ENCODE measurements at regions not wholly inside any gene's neighbourhood (a gene's known extent, or its start where the extent isn't known, plus 50 kb on each side); places are given as distances from the start of the nearest gene placed in this dataset.

GRCh38 chr5:118195211-118195610 lies 793.1 kb downstream of the DTWD2 start:
- no peaks in the 10 kb centered on the region for H3K36me3 Mint-ChIP-seq
- H3K9me3 Mint-ChIP-seq (ENCODE audit: low read depth) = peaks cover 4% of the 10 kb centered on the region
- no peak overlapping the region for H3K27ac Mint-ChIP-seq
- no peaks in the 10 kb centered on the region for H3K4me1 Mint-ChIP-seq (ENCODE audit: low read depth)
- no peaks in the 10 kb centered on the region for H3K27me3 Mint-ChIP-seq
- no peak overlapping the region for H3K4me3 Mint-ChIP-seq

GRCh38 chr5:118193194-118193905 lies 795.0 kb downstream of the DTWD2 start:
- Mint-ChIP-seq H3K9me3 (ENCODE audit: low read depth) (no peaks in the 10 kb centered on the region), H3K27ac (no peak overlapping the region), H3K4me3 (no peak overlapping the region), H3K27me3 (no peaks in the 10 kb centered on the region), H3K36me3 (no peaks in the 10 kb centered on the region), H3K4me1 (ENCODE audit: low read depth) (no peaks in the 10 kb centered on the region)

- Mint-ChIP-seq H3K36me3 (no peaks in the 10 kb centered on the region), H3K4me3 (no peak overlapping the region), H3K27me3 (no peaks in the 10 kb centered on the region), H3K27ac (no peak overlapping the region), H3K4me1 (ENCODE audit: low read depth) (no peaks in the 10 kb centered on the region), H3K9me3 (ENCODE audit: low read depth) (peaks cover 4% of the 10 kb centered on the region)
Measured at GRCh38 chr5:118185018-118185417, 803.3 kb downstream of the DTWD2 start.

- Mint-ChIP-seq H3K9me3 (ENCODE audit: low read depth) (no peaks in the 10 kb centered on the region), H3K27me3 (no peaks in the 10 kb centered on the region), H3K4me3 (no peak overlapping the region), H3K4me1 (ENCODE audit: low read depth) (no peaks in the 10 kb centered on the region), H3K27ac (no peak overlapping the region), H3K36me3 (no peaks in the 10 kb centered on the region)
Measured at GRCh38 chr5:118176146-118176545, 812.2 kb downstream of the DTWD2 start.

- Mint-ChIP-seq H3K36me3 (no peaks in the 10 kb centered on the region), H3K4me1 (ENCODE audit: low read depth) (no peaks in the 10 kb centered on the region), H3K4me3 (no peak overlapping the region), H3K9me3 (ENCODE audit: low read depth) (no peaks in the 10 kb centered on the region), H3K27ac (no peak overlapping the region), H3K27me3 (no peaks in the 10 kb centered on the region)
Measured at GRCh38 chr5:118174671-118175070, 813.7 kb downstream of the DTWD2 start.

GRCh38 chr5:118173340-118173739 lies 815.0 kb downstream of the DTWD2 start:
- H3K27me3 Mint-ChIP-seq = no peaks in the 10 kb centered on the region
- H3K36me3 Mint-ChIP-seq = no peaks in the 10 kb centered on the region
- no peaks in the 10 kb centered on the region for H3K4me1 Mint-ChIP-seq (ENCODE audit: low read depth)
- no peaks in the 10 kb centered on the region for H3K9me3 Mint-ChIP-seq (ENCODE audit: low read depth)
- no peak overlapping the region for H3K4me3 Mint-ChIP-seq
- no peak overlapping the region for H3K27ac Mint-ChIP-seq

- no peaks in the 10 kb centered on the region for H3K36me3 Mint-ChIP-seq
- no peak overlapping the region for H3K4me3 Mint-ChIP-seq
- H3K27me3 Mint-ChIP-seq = no peaks in the 10 kb centered on the region
- no peaks in the 10 kb centered on the region for H3K4me1 Mint-ChIP-seq (ENCODE audit: low read depth)
- H3K27ac Mint-ChIP-seq = no peak overlapping the region
- peaks cover 4% of the 10 kb centered on the region for H3K9me3 Mint-ChIP-seq (ENCODE audit: low read depth)
Measured at GRCh38 chr5:118165619-118166018, 822.7 kb downstream of the DTWD2 start.

GRCh38 chr5:118156181-118156580 lies 832.2 kb downstream of the DTWD2 start:
- H3K27me3 Mint-ChIP-seq = no peaks in the 10 kb centered on the region
- H3K9me3 Mint-ChIP-seq (ENCODE audit: low read depth) = peaks cover 3% of the 10 kb centered on the region
- no peaks in the 10 kb centered on the region for H3K36me3 Mint-ChIP-seq
- no peak overlapping the region for H3K27ac Mint-ChIP-seq
- no peak overlapping the region for H3K4me3 Mint-ChIP-seq
- H3K4me1 Mint-ChIP-seq (ENCODE audit: low read depth) = no peaks in the 10 kb centered on the region

GRCh38 chr5:118146824-118147223 lies 841.5 kb downstream of the DTWD2 start:
- H3K4me1 Mint-ChIP-seq (ENCODE audit: low read depth) = no peaks in the 10 kb centered on the region
- no peak overlapping the region for H3K4me3 Mint-ChIP-seq
- H3K36me3 Mint-ChIP-seq = no peaks in the 10 kb centered on the region
- no peaks in the 10 kb centered on the region for H3K27me3 Mint-ChIP-seq
- H3K27ac Mint-ChIP-seq = no peak overlapping the region
- H3K9me3 Mint-ChIP-seq (ENCODE audit: low read depth) = peaks cover 4% of the 10 kb centered on the region

GRCh38 chr5:118144540-118144939 lies 843.8 kb downstream of the DTWD2 start:
- H3K4me1 Mint-ChIP-seq (ENCODE audit: low read depth) = no peaks in the 10 kb centered on the region
- no peaks in the 10 kb centered on the region for H3K36me3 Mint-ChIP-seq
- H3K27ac Mint-ChIP-seq = no peak overlapping the region

GRCh38 chr5:118139361-118139760 lies 849.0 kb downstream of the DTWD2 start:
- no peak overlapping the region for H3K4me3 Mint-ChIP-seq
- H3K36me3 Mint-ChIP-seq = no peaks in the 10 kb centered on the region
- no peak overlapping the region for H3K27ac Mint-ChIP-seq
- no peaks in the 10 kb centered on the region for H3K27me3 Mint-ChIP-seq
- no peaks in the 10 kb centered on the region for H3K4me1 Mint-ChIP-seq (ENCODE audit: low read depth)
- H3K9me3 Mint-ChIP-seq (ENCODE audit: low read depth) = no peaks in the 10 kb centered on the region

More at GRCh38 chr5:118144540-118144939, 843.8 kb downstream of the DTWD2 start:
- H3K9me3 Mint-ChIP-seq (ENCODE audit: low read depth) = peaks cover 4% of the 10 kb centered on the region
- H3K4me3 Mint-ChIP-seq = no peak overlapping the region
- no peaks in the 10 kb centered on the region for H3K27me3 Mint-ChIP-seq

- Mint-ChIP-seq H3K27me3 (no peaks in the 10 kb centered on the region), H3K4me3 (no peak overlapping the region), H3K4me1 (ENCODE audit: low read depth) (no peaks in the 10 kb centered on the region), H3K9me3 (ENCODE audit: low read depth) (peaks cover 10% of the 10 kb centered on the region), H3K36me3 (no peaks in the 10 kb centered on the region), H3K27ac (no peak overlapping the region)
Measured at GRCh38 chr5:118126159-118126558, 862.2 kb downstream of the DTWD2 start.

- Mint-ChIP-seq H3K27me3 (no peaks in the 10 kb centered on the region), H3K27ac (no peak overlapping the region), H3K4me1 (ENCODE audit: low read depth) (no peaks in the 10 kb centered on the region), H3K9me3 (ENCODE audit: low read depth) (peaks cover 10% of the 10 kb centered on the region), H3K4me3 (no peak overlapping the region), H3K36me3 (no peaks in the 10 kb centered on the region)
Measured at GRCh38 chr5:118125687-118126086, 862.7 kb downstream of the DTWD2 start.

- no peaks in the 10 kb centered on the region for H3K36me3 Mint-ChIP-seq
- H3K27ac Mint-ChIP-seq = no peak overlapping the region
- H3K4me3 Mint-ChIP-seq = no peak overlapping the region
- no peaks in the 10 kb centered on the region for H3K27me3 Mint-ChIP-seq
- H3K4me1 Mint-ChIP-seq (ENCODE audit: low read depth) = no peaks in the 10 kb centered on the region
- peaks cover 12% of the 10 kb centered on the region for H3K9me3 Mint-ChIP-seq (ENCODE audit: low read depth)
Measured at GRCh38 chr5:118121258-118121657, 867.1 kb downstream of the DTWD2 start.

GRCh38 chr5:118115791-118116190 lies 872.6 kb downstream of the DTWD2 start:
- no peaks in the 10 kb centered on the region for H3K27me3 Mint-ChIP-seq
- peaks cover 15% of the 10 kb centered on the region for H3K9me3 Mint-ChIP-seq (ENCODE audit: low read depth)
- H3K4me3 Mint-ChIP-seq = no peak overlapping the region
- H3K36me3 Mint-ChIP-seq = no peaks in the 10 kb centered on the region
- no peak overlapping the region for H3K27ac Mint-ChIP-seq
- H3K4me1 Mint-ChIP-seq (ENCODE audit: low read depth) = no peaks in the 10 kb centered on the region

GRCh38 chr5:118111956-118112355 lies 876.4 kb downstream of the DTWD2 start:
- H3K27ac Mint-ChIP-seq = no peak overlapping the region
- H3K4me1 Mint-ChIP-seq (ENCODE audit: low read depth) = no peaks in the 10 kb centered on the region
- no peaks in the 10 kb centered on the region for H3K36me3 Mint-ChIP-seq

More at GRCh38 chr5:118111956-118112355, 876.4 kb downstream of the DTWD2 start:
- Mint-ChIP-seq H3K9me3 (ENCODE audit: low read depth) (peaks cover 10% of the 10 kb centered on the region), H3K27me3 (no peaks in the 10 kb centered on the region), H3K4me3 (no peak overlapping the region)
